Progenitor cell of endocrine pancreas (in vitro differentiated cells): ENCODE measurements at regions not wholly inside any gene's neighbourhood (a gene's known extent, or its start where the extent isn't known, plus 50 kb on each side); places are given as distances from the start of the nearest gene placed in this dataset.

ENCODE experiments used
- DNase-seq: peaks from one replicate; pipeline ENCODE4 v3.0.0; 2021; ENCODE audit warnings: low spot score; ENCODE audit not compliant: unreplicated experiment
- H3K27ac Mint-ChIP-seq: 2 replicates; pipeline ENCODE4 v1.8.0; 2021; ENCODE audit warnings: mild to moderate bottlenecking, moderate library complexity, mixed read lengths
- H3K27me3 Mint-ChIP-seq: 2 replicates; pipeline ENCODE4 v1.8.0; 2021; ENCODE audit warnings: mixed read lengths
- H3K36me3 Mint-ChIP-seq: 2 replicates; pipeline ENCODE4 v1.8.0; 2022; ENCODE audit warnings: mixed read lengths; ENCODE audit not compliant: insufficient read depth
- H3K4me1 Mint-ChIP-seq: 2 replicates; pipeline ENCODE4 v1.8.0; 2021; ENCODE audit warnings: low read depth, mixed read lengths
- H3K4me3 Mint-ChIP-seq: 2 replicates; pipeline ENCODE4 v1.8.0; 2021; ENCODE audit warnings: low read depth, mild to moderate bottlenecking, moderate library complexity, mixed read lengths
- H3K9me3 Mint-ChIP-seq: 2 replicates; pipeline ENCODE4 v1.8.0; 2021; ENCODE audit warnings: low read depth, mixed read lengths
- CTCF ChIP-seq: fragments of 200-600 bp; sonication (generic); IDR thresholded peaks from one replicate; pipeline ENCODE4 v1.5.0; 2021; ENCODE audit warnings: antibody characterized with exemption, mild to moderate bottlenecking; ENCODE audit not compliant: unreplicated experiment

GRCh38 chr3:77939726-77940125 is 899.8 kb downstream of the ROBO2 start:
- H3K36me3 Mint-ChIP-seq, result no peaks in the 10 kb centered on the region
- no peak for TF ChIP-seq CTCF
- H3K4me1 Mint-ChIP-seq, result no peaks in the 10 kb centered on the region
- no peak overlapping the region for H3K4me3 Mint-ChIP-seq
- no peak for DNase-seq
- H3K27ac Mint-ChIP-seq, result no peak overlapping the region
- no peaks in the 10 kb centered on the region for H3K27me3 Mint-ChIP-seq
- H3K9me3 Mint-ChIP-seq, result peaks cover 3% of the 10 kb centered on the region

DNA sequence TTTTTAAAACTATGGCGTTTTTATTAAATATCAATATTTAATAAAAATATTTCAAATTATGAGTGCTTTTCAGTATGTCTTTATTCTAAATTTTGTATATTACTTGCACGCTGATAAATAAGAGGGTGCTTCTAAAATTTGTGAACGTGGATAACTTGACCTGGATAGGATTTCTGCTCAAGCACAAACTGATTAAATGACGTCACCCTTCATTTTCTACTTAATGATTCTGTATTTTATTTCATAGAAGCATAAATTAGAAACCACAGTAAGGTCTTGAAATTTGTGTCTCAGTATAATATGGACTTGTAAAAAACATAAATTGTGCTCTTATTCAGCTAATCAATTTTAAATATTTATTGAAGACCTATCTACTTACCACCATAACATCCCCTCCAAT is 903.7 kb downstream of the ROBO2 start:
- no peak for DNase-seq
- Mint-ChIP-seq H3K4me3 (no peak overlapping the region), H3K27me3 (no peaks in the 10 kb centered on the region)

DNA sequence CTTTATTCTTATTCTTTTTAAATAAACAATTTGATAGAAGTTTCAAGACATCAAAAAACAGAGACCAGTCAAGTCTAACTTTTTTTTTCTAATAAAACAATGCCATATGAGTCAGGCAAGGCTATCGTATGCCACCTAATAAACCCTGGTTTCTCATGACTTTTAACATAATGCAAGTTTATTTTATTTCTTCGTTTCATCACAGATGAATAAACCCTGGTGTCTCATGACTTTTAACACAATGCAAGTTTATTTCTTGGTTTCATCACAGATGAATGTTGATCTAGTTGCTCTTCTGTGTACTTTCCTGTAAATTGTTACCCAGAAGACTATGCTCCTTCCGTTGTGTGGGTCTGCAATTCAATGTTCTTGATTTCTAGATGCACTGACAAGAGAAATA is 905.4 kb downstream of the ROBO2 start:
- no peak overlapping the region for H3K4me3 Mint-ChIP-seq
- H3K9me3 Mint-ChIP-seq, result peaks cover 3% of the 10 kb centered on the region
- no peak for TF ChIP-seq CTCF
- DNase-seq, result no peak
- H3K36me3 Mint-ChIP-seq, result no peaks in the 10 kb centered on the region
- H3K4me1 Mint-ChIP-seq, result no peaks in the 10 kb centered on the region
- no peaks in the 10 kb centered on the region for H3K27me3 Mint-ChIP-seq
- no peak overlapping the region for H3K27ac Mint-ChIP-seq

More for the DNA sequence above, 903.7 kb downstream of the ROBO2 start:
- no peak for TF ChIP-seq CTCF
- no peaks in the 10 kb centered on the region for H3K4me1 Mint-ChIP-seq
- no peaks in the 10 kb centered on the region for H3K36me3 Mint-ChIP-seq
- H3K27ac Mint-ChIP-seq, result no peak overlapping the region
- peaks cover 3% of the 10 kb centered on the region for H3K9me3 Mint-ChIP-seq

DNA sequence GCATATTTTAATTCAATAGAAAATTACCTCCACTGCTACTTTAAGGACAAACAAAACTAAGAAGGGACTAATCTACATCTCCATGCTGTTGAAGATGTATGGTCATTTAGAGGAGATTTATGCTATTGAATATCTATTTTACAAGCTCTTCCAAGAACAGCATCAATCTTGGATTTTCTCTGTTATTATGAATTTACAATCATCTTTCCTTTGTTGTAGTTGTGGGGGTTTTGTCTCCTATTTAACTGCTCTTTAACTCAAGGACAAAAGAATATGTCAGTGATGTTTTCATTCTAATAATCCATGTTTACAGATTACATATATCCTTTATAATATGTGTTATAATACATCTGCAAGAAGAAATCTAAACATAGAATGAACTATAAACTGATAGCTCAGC is 907.8 kb downstream of the ROBO2 start:
- H3K36me3 Mint-ChIP-seq, result no peaks in the 10 kb centered on the region
- H3K27ac Mint-ChIP-seq, result no peak overlapping the region
- no peaks in the 10 kb centered on the region for H3K4me1 Mint-ChIP-seq
- peaks cover 8% of the 10 kb centered on the region for H3K9me3 Mint-ChIP-seq
- no peak for TF ChIP-seq CTCF
- H3K4me3 Mint-ChIP-seq, result no peak overlapping the region
- DNase-seq, result no peak
- H3K27me3 Mint-ChIP-seq, result no peaks in the 10 kb centered on the region

DNA sequence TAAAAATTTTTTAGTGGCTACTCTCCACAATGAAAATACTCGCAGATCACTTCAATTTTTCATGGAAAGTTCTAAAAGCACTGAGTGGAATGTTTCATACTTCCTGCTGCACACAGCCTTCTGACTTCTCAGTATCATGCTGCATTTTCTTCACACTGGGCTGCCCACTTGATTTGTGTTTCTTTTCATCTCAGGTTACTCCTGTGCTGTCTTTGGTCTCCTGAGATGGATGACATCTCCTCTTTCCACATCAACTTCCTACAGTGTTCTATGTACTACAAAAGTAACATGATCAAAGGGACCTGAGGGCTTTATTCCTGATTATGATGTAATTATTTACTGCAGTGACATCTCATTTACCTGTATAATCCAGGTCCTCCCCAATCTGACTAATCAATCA is 927.7 kb downstream of the ROBO2 start:
- Mint-ChIP-seq H3K4me3 (no peak overlapping the region), H3K27me3 (no peaks in the 10 kb centered on the region), H3K9me3 (peaks cover 9% of the 10 kb centered on the region), H3K36me3 (no peaks in the 10 kb centered on the region), H3K27ac (no peak overlapping the region), H3K4me1 (no peaks in the 10 kb centered on the region)
- no peak for DNase-seq
- TF ChIP-seq CTCF, result no peak

DNA sequence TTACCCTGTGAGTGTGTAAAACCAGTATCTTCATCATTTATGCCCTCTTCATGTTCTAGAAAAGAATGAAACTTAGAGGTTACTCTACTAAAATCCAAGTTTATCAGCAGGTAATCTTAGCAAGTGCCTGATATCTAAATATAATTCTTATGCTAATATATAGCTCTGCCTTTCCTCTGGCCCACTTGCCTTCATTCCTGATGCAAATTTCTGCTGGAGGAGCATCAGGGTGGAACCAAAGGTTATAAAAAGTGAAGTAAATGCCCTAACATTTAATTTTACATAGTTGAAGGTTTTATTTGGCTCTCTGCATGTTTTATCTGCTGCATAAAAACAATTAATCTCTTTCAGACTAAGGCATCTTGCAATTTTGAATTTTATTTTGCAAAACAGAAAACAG is 936.2 kb downstream of the ROBO2 start:
- no peaks in the 10 kb centered on the region for H3K36me3 Mint-ChIP-seq
- no peak overlapping the region for H3K4me3 Mint-ChIP-seq
- H3K27ac Mint-ChIP-seq, result no peak overlapping the region
- no peak for DNase-seq
- no peaks in the 10 kb centered on the region for H3K27me3 Mint-ChIP-seq
- H3K9me3 Mint-ChIP-seq, result peaks cover 12% of the 10 kb centered on the region
- no peaks in the 10 kb centered on the region for H3K4me1 Mint-ChIP-seq
- no peak for TF ChIP-seq CTCF
